ENCODE measurements at regions not wholly inside any gene's neighbourhood (a gene's known extent, or its start where the extent isn't known, plus 50 kb on each side); places are given as distances from the start of the nearest gene placed in this dataset.
"Not testable (repeated sequence)": the region's sequence is repeated elsewhere in the genome, so short reads cannot be mapped to it uniquely, and the experiment has no call there.

- not testable (repeated sequence) for H3K27ac ChIP-seq (ENCODE audit: low read depth, low read length, severe bottlenecking); H3K4me1 ChIP-seq (ENCODE audit: control insufficient read depth, insufficient read depth, low read length, poor library complexity, severe bottlenecking); H3K36me3 ChIP-seq (ENCODE audit: control insufficient read depth, insufficient read depth, low read length); H3K9me3 ChIP-seq (ENCODE audit: control insufficient read depth, low read length); H3K4me3 ChIP-seq (ENCODE audit: extremely low read depth, insufficient read depth, low read length, poor library complexity, severe bottlenecking)
- WGBS, 2 experiments (ENCODE audit: insufficient coverage in 2 of 2) = 60 to 92% methylated on average over 1 to 3 of the region's 4 CpGs
Measured at GRCh38 chr10:109312555-109312954, 610.8 kb downstream of the XPNPEP1 start.

- H3K36me3 ChIP-seq (ENCODE audit: control insufficient read depth, insufficient read depth, low read length) = no peaks in the 10 kb centered on the region
- H3K4me3 ChIP-seq (ENCODE audit: extremely low read depth, insufficient read depth, low read length, poor library complexity, severe bottlenecking) = no peak overlapping the region
- H3K4me1 ChIP-seq (ENCODE audit: control insufficient read depth, insufficient read depth, low read length, poor library complexity, severe bottlenecking) = no peaks in the 10 kb centered on the region
- 67 to 82% methylated on average over 1 to 3 of the region's 6 CpGs for WGBS, 2 experiments (ENCODE audit: insufficient coverage in 2 of 2)
- no peaks in the 10 kb centered on the region for H3K9me3 ChIP-seq (ENCODE audit: control insufficient read depth, low read length)
- no peak overlapping the region for H3K27ac ChIP-seq (ENCODE audit: low read depth, low read length, severe bottlenecking)
Measured at GRCh38 chr10:109308971-109309370, 614.3 kb downstream of the XPNPEP1 start.

- H3K4me1 ChIP-seq (ENCODE audit: control insufficient read depth, insufficient read depth, low read length, poor library complexity, severe bottlenecking); H3K9me3 ChIP-seq (ENCODE audit: control insufficient read depth, low read length); H3K4me3 ChIP-seq (ENCODE audit: extremely low read depth, insufficient read depth, low read length, poor library complexity, severe bottlenecking); H3K36me3 ChIP-seq (ENCODE audit: control insufficient read depth, insufficient read depth, low read length): not testable (repeated sequence)
- 100% methylated on average over 1 of the region's 5 CpGs; no CpG with 5 or more reads in 1 of the 2 experiments for WGBS, 2 experiments (ENCODE audit: insufficient coverage in 2 of 2)
- H3K27ac ChIP-seq (ENCODE audit: low read depth, low read length, severe bottlenecking) = peak overlapping the region; percentile 32
Measured at GRCh38 chr10:109307102-109307501, 616.2 kb downstream of the XPNPEP1 start.

GRCh38 chr10:109306698-109307097 lies 616.6 kb downstream of the XPNPEP1 start:
- Histone ChIP-seq H3K4me1 (ENCODE audit: control insufficient read depth, insufficient read depth, low read length, poor library complexity, severe bottlenecking) (no peaks in the 10 kb centered on the region), H3K27ac (ENCODE audit: low read depth, low read length, severe bottlenecking) (peak overlapping the region; percentile 32), H3K9me3 (ENCODE audit: control insufficient read depth, low read length) (peaks cover 8% of the 10 kb centered on the region), H3K36me3 (ENCODE audit: control insufficient read depth, insufficient read depth, low read length) (no peaks in the 10 kb centered on the region), H3K4me3 (ENCODE audit: extremely low read depth, insufficient read depth, low read length, poor library complexity, severe bottlenecking) (no peak overlapping the region)
- WGBS, 2 experiments (ENCODE audit: insufficient coverage in 2 of 2) = 68 to 84% methylated on average over 2 of the region's 5 CpGs

- Histone ChIP-seq H3K4me3 (ENCODE audit: extremely low read depth, insufficient read depth, low read length, poor library complexity, severe bottlenecking) (no peak overlapping the region), H3K9me3 (ENCODE audit: control insufficient read depth, low read length) (no peaks in the 10 kb centered on the region), H3K4me1 (ENCODE audit: control insufficient read depth, insufficient read depth, low read length, poor library complexity, severe bottlenecking) (no peaks in the 10 kb centered on the region), H3K27ac (ENCODE audit: low read depth, low read length, severe bottlenecking) (no peak overlapping the region), H3K36me3 (ENCODE audit: control insufficient read depth, insufficient read depth, low read length) (no peaks in the 10 kb centered on the region)
- WGBS, 2 experiments (ENCODE audit: insufficient coverage in 2 of 2) = no CpG with 5 or more reads among the region's 3 CpGs
Measured at GRCh38 chr10:109287858-109288257, 635.5 kb downstream of the XPNPEP1 start.

- Histone ChIP-seq H3K9me3 (ENCODE audit: control insufficient read depth, low read length) (no peaks in the 10 kb centered on the region), H3K36me3 (ENCODE audit: control insufficient read depth, insufficient read depth, low read length) (no peaks in the 10 kb centered on the region), H3K27ac (ENCODE audit: low read depth, low read length, severe bottlenecking) (peak overlapping the region; percentile 1), H3K4me3 (ENCODE audit: extremely low read depth, insufficient read depth, low read length, poor library complexity, severe bottlenecking) (no peak overlapping the region), H3K4me1 (ENCODE audit: control insufficient read depth, insufficient read depth, low read length, poor library complexity, severe bottlenecking) (no peaks in the 10 kb centered on the region)
Measured at GRCh38 chr10:109282510-109282909, 640.8 kb downstream of the XPNPEP1 start.

GRCh38 chr10:109281347-109281746 lies 642.0 kb downstream of the XPNPEP1 start:
- no CpG with 5 or more reads among the region's 1 CpG for WGBS, 2 experiments (ENCODE audit: insufficient coverage in 2 of 2)
- H3K4me3 ChIP-seq (ENCODE audit: extremely low read depth, insufficient read depth, low read length, poor library complexity, severe bottlenecking) = no peak overlapping the region
- no peak overlapping the region for H3K27ac ChIP-seq (ENCODE audit: low read depth, low read length, severe bottlenecking)

GRCh38 chr10:109280837-109281236 lies 642.5 kb downstream of the XPNPEP1 start:
- Histone ChIP-seq H3K36me3 (ENCODE audit: control insufficient read depth, insufficient read depth, low read length) (no peaks in the 10 kb centered on the region), H3K27ac (ENCODE audit: low read depth, low read length, severe bottlenecking) (no peak overlapping the region), H3K4me1 (ENCODE audit: control insufficient read depth, insufficient read depth, low read length, poor library complexity, severe bottlenecking) (no peaks in the 10 kb centered on the region), H3K9me3 (ENCODE audit: control insufficient read depth, low read length) (no peaks in the 10 kb centered on the region), H3K4me3 (ENCODE audit: extremely low read depth, insufficient read depth, low read length, poor library complexity, severe bottlenecking) (no peak overlapping the region)
- WGBS, 2 experiments (ENCODE audit: insufficient coverage in 2 of 2) = 84% methylated on average over 3 of the region's 8 CpGs; no CpG with 5 or more reads in 1 of the 2 experiments

More at GRCh38 chr10:109281347-109281746, 642.0 kb downstream of the XPNPEP1 start:
- Histone ChIP-seq H3K9me3 (ENCODE audit: control insufficient read depth, low read length) (no peaks in the 10 kb centered on the region), H3K4me1 (ENCODE audit: control insufficient read depth, insufficient read depth, low read length, poor library complexity, severe bottlenecking) (no peaks in the 10 kb centered on the region), H3K36me3 (ENCODE audit: control insufficient read depth, insufficient read depth, low read length) (no peaks in the 10 kb centered on the region)

GRCh38 chr10:109277456-109277855 lies 645.9 kb downstream of the XPNPEP1 start:
- Histone ChIP-seq H3K4me3 (ENCODE audit: extremely low read depth, insufficient read depth, low read length, poor library complexity, severe bottlenecking) (no peak overlapping the region), H3K9me3 (ENCODE audit: control insufficient read depth, low read length) (no peaks in the 10 kb centered on the region), H3K36me3 (ENCODE audit: control insufficient read depth, insufficient read depth, low read length) (no peaks in the 10 kb centered on the region), H3K27ac (ENCODE audit: low read depth, low read length, severe bottlenecking) (no peak overlapping the region), H3K4me1 (ENCODE audit: control insufficient read depth, insufficient read depth, low read length, poor library complexity, severe bottlenecking) (no peaks in the 10 kb centered on the region)
- WGBS, 2 experiments (ENCODE audit: insufficient coverage in 2 of 2) = 80 to 86% methylated on average over 1 of the region's 1 CpG

GRCh38 chr10:109275960-109276359 lies 647.4 kb downstream of the XPNPEP1 start:
- Histone ChIP-seq H3K4me1 (ENCODE audit: control insufficient read depth, insufficient read depth, low read length, poor library complexity, severe bottlenecking) (no peaks in the 10 kb centered on the region), H3K9me3 (ENCODE audit: control insufficient read depth, low read length) (no peaks in the 10 kb centered on the region)
- WGBS, 2 experiments (ENCODE audit: insufficient coverage in 2 of 2) = 60% methylated on average over 1 of the region's 1 CpG; no CpG with 5 or more reads in 1 of the 2 experiments

GRCh38 chr10:109274681-109275080 lies 648.6 kb downstream of the XPNPEP1 start:
- Histone ChIP-seq H3K4me1 (ENCODE audit: control insufficient read depth, insufficient read depth, low read length, poor library complexity, severe bottlenecking) (no peaks in the 10 kb centered on the region), H3K4me3 (ENCODE audit: extremely low read depth, insufficient read depth, low read length, poor library complexity, severe bottlenecking) (no peak overlapping the region), H3K27ac (ENCODE audit: low read depth, low read length, severe bottlenecking) (no peak overlapping the region), H3K9me3 (ENCODE audit: control insufficient read depth, low read length) (no peaks in the 10 kb centered on the region), H3K36me3 (ENCODE audit: control insufficient read depth, insufficient read depth, low read length) (no peaks in the 10 kb centered on the region)
- 9 to 57% methylated on average over 1 to 2 of the region's 2 CpGs for WGBS, 2 experiments (ENCODE audit: insufficient coverage in 2 of 2)

More at GRCh38 chr10:109275960-109276359, 647.4 kb downstream of the XPNPEP1 start:
- Histone ChIP-seq H3K36me3 (ENCODE audit: control insufficient read depth, insufficient read depth, low read length) (no peaks in the 10 kb centered on the region), H3K4me3 (ENCODE audit: extremely low read depth, insufficient read depth, low read length, poor library complexity, severe bottlenecking) (no peak overlapping the region), H3K27ac (ENCODE audit: low read depth, low read length, severe bottlenecking) (no peak overlapping the region)

Measured in mesodermal cell (in vitro differentiated cells).